Activated naive CD4-positive, alpha-beta T cell treated with anti-CD3 and anti-CD28 coated beads for 36 hours (primary cell): ENCODE measurements at regions not wholly inside any gene's neighbourhood (a gene's known extent, or its start where the extent isn't known, plus 50 kb on each side); places are given as distances from the start of the nearest gene placed in this dataset.

ENCODE experiments used
- CTCF ChIA-PET: fragments of 350-600 bp; sonication (Branson Sonifier 250); formaldehyde crosslinking; loops from one replicate; lab custom pipeline; 2021; ENCODE audit warnings: antibody characterized with exemption; lab: Charles Lee
- DNase-seq: peaks from one replicate; pipeline ENCODE4 v3.0.0-alpha.2; 2020
- H3K27ac Mint-ChIP-seq: one replicate; pipeline ENCODE4 v1.8.0; 2021; ENCODE audit warnings: mild to moderate bottlenecking, mixed read lengths
- H3K27me3 Mint-ChIP-seq: one replicate; pipeline ENCODE4 v1.8.0; 2021; ENCODE audit warnings: low read depth, mixed read lengths
- H3K36me3 Mint-ChIP-seq: one replicate; pipeline ENCODE4 v1.8.0; 2021; ENCODE audit warnings: low read depth, mixed read lengths
- H3K4me1 Mint-ChIP-seq: one replicate; pipeline ENCODE4 v1.8.0; 2021; ENCODE audit warnings: low read depth, mixed read lengths
- H3K4me3 Mint-ChIP-seq: one replicate; pipeline ENCODE4 v1.8.0; 2021; ENCODE audit warnings: mild to moderate bottlenecking, moderate library complexity, mixed read lengths
- H3K9me3 Mint-ChIP-seq: one replicate; pipeline ENCODE4 v1.8.0; 2021; ENCODE audit warnings: mixed read lengths
- intact Hi-C: fragments of 100-400 bp; cut with micrococcal nuclease; formaldehyde crosslinking; loops from one replicate; pipeline ENCODE4 v1.15.1; 2023

DNA sequence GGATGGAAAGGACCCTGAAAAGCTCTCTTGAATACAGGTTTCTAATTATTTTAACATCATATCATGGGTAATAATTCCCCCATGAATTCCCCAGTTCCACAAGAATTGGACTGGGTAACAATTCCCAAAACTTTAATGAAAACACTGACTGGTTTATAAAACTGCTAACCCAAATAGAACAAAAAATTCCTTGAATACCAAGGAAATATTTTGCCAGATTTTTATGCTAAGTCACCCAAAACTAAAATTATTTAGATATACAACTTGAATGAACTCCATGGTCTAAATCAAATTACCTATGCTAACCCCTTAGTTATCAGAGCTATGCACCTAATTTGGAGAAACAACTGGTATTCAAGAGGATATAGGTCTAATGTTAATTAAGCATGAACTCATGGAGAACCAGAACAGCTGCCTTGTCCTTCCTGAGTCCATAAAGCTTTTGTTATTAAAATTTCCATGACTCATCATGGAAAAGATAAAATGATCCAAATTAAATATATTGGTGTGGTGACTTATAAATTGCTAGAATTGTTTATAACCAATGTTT lies 164.9 kb upstream of the TUT7 start:
- no peaks in the 10 kb centered on the region for H3K4me1 Mint-ChIP-seq
- intact Hi-C loops = no loop called here
- no peak overlapping the region for H3K27ac Mint-ChIP-seq
- H3K9me3 Mint-ChIP-seq = no peaks in the 10 kb centered on the region
- peaks cover 3% of the 10 kb centered on the region for H3K27me3 Mint-ChIP-seq
- no peak for DNase-seq
- H3K36me3 Mint-ChIP-seq = no peaks in the 10 kb centered on the region
- CTCF ChIA-PET = no interaction called here
- H3K4me3 Mint-ChIP-seq = no peak overlapping the region

- no peak for DNase-seq
- intact Hi-C loops = no loop called here
- H3K27me3 Mint-ChIP-seq = peaks cover 3% of the 10 kb centered on the region
- no peak overlapping the region for H3K4me3 Mint-ChIP-seq
- no peak overlapping the region for H3K27ac Mint-ChIP-seq
- no peaks in the 10 kb centered on the region for H3K4me1 Mint-ChIP-seq
- H3K36me3 Mint-ChIP-seq = no peaks in the 10 kb centered on the region
- CTCF ChIA-PET = no interaction called here
- H3K9me3 Mint-ChIP-seq = no peaks in the 10 kb centered on the region
These were observed 163.3 kb upstream of the TUT7 start for GRCh38 chr9:86517475-86517874.

DNA sequence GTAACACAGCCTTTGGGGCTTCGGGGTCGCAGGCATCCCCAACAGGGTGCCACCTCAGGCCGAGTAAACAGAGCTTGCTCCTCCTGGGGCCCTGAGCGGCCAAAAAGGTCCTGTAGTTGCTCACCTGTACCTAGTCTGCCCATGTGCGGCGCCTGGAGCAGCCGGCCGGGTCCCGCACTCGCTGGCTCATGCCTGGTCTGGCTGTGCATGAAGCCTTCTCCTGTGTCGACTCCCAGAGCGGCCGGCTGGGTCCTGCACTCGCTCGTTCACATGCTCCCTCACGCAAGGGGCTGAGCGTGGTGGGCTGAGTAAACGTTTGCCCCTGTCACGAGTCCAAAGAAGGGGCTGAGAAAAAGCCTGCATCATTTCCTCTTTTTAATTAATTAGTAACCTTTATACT lies 162.4 kb upstream of the TUT7 start:
- no peak overlapping the region for H3K27ac Mint-ChIP-seq
- H3K27me3 Mint-ChIP-seq = peaks cover 3% of the 10 kb centered on the region
- CTCF ChIA-PET = no interaction called here
- intact Hi-C loops = no loop called here
- no peak overlapping the region for H3K4me3 Mint-ChIP-seq
- no peaks in the 10 kb centered on the region for H3K4me1 Mint-ChIP-seq
- H3K9me3 Mint-ChIP-seq = no peaks in the 10 kb centered on the region
- no peaks in the 10 kb centered on the region for H3K36me3 Mint-ChIP-seq
- no peak for DNase-seq

DNA sequence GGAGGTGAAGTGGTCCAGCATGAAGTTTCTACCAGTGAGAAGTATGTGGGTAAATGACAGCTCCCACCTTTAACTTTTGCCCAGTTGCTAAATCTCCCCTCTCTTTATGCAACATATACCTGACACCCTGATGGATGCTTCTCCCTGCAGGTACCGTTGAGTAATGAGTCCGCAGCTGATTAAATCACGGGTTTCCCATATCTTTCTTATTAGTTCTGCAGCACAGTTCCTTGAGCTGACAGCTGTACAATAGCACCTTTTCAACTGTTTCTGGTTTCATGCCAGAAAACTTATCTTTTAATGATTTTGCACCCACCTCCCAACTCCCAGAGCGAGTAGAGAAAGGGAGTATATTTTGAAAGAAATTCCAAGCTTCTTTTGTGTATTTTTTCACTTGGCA lies 161.0 kb upstream of the TUT7 start:
- CTCF ChIA-PET = no interaction called here
- no peaks in the 10 kb centered on the region for H3K36me3 Mint-ChIP-seq

GRCh38 chr9:86513429-86513828 lies 159.2 kb upstream of the TUT7 start:
- H3K27ac Mint-ChIP-seq = no peak overlapping the region
- CTCF ChIA-PET = no interaction called here
- H3K4me1 Mint-ChIP-seq = no peaks in the 10 kb centered on the region
- intact Hi-C loops = no loop called here
- DNase-seq = no peak
- H3K9me3 Mint-ChIP-seq = no peaks in the 10 kb centered on the region
- H3K4me3 Mint-ChIP-seq = no peak overlapping the region
- no peaks in the 10 kb centered on the region for H3K36me3 Mint-ChIP-seq
- H3K27me3 Mint-ChIP-seq = peaks cover 6% of the 10 kb centered on the region

More for the DNA sequence above, 161.0 kb upstream of the TUT7 start:
- Mint-ChIP-seq H3K9me3 (no peaks in the 10 kb centered on the region), H3K27me3 (peaks cover 3% of the 10 kb centered on the region), H3K4me3 (no peak overlapping the region), H3K4me1 (no peaks in the 10 kb centered on the region), H3K27ac (no peak overlapping the region)
- intact Hi-C loops = no loop called here
- no peak for DNase-seq

GRCh38 chr9:86512929-86513328 lies 158.7 kb upstream of the TUT7 start:
- intact Hi-C loops = no loop called here
- Mint-ChIP-seq H3K27me3 (peaks cover 7% of the 10 kb centered on the region), H3K27ac (no peak overlapping the region), H3K9me3 (no peaks in the 10 kb centered on the region), H3K4me1 (no peaks in the 10 kb centered on the region), H3K4me3 (no peak overlapping the region), H3K36me3 (no peaks in the 10 kb centered on the region)
- DNase-seq = no peak
- CTCF ChIA-PET = no interaction called here

GRCh38 chr9:86511614-86512360 lies 157.6 kb upstream of the TUT7 start:
- Mint-ChIP-seq H3K4me1 (no peaks in the 10 kb centered on the region), H3K4me3 (no peak overlapping the region), H3K27ac (no peak overlapping the region), H3K36me3 (no peaks in the 10 kb centered on the region), H3K27me3 (peaks cover 7% of the 10 kb centered on the region), H3K9me3 (no peaks in the 10 kb centered on the region)
- CTCF ChIA-PET = no interaction called here
- intact Hi-C loops = no loop called here
- no peak for DNase-seq

DNA sequence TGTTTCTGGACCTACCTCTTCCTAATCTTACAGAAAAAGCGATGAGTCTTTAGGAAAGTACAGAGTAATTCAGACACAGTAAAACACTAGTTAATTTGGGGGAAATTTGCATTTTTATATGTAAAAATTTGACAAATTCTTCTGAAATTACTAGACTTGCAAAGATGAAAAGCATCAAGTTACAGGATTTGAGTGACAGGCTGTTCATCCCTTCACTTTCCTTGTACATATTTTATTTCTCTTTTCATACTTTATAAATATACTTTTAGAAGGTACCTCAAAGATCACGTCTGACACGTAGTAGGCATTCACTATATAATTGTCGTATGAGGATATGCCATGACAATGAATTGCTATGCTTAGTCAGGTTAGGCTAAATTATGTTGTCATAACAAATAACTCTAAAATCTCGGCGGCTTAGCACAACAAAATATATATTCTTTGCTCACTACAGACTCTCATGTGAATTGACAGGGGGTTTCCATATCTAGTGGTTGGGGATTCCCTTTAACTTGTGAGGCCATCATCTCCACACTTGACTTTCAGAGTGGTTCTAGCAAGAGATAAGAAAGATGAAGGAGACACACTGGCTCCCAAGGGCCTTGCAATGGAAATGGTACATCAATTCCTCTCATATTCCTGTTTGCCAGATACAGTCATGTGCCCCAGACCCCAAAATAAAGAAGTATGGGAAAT lies 154.1 kb upstream of the TUT7 start:
- DNase-seq = no peak
- H3K4me3 Mint-ChIP-seq = no peak overlapping the region
- H3K4me1 Mint-ChIP-seq = no peaks in the 10 kb centered on the region
- H3K36me3 Mint-ChIP-seq = no peaks in the 10 kb centered on the region
- H3K27me3 Mint-ChIP-seq = peaks cover 7% of the 10 kb centered on the region
- CTCF ChIA-PET = no interaction called here
- intact Hi-C loops = no loop called here
- H3K9me3 Mint-ChIP-seq = no peaks in the 10 kb centered on the region
- no peak overlapping the region for H3K27ac Mint-ChIP-seq

DNA sequence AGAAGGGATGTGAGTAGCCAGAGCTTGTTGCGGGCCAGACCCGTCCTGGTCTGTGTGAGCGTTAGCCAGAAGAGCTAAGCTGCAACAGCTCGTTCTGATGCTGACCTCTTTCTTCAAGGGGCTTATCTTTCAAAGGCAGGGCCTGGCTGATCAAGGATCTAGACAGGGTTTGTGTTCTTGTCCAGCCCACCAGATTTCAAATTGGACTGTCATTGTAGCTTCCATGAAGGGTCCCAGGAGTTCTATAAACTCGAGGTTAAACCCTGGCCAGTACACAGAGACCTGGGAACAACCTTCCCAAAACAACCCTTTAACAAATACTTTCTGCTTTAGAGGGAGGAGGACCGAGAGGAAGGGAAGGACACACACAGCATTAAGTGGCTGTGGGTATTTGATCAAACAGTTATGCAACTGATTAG lies 153.0 kb upstream of the TUT7 start:
- Mint-ChIP-seq H3K36me3 (no peaks in the 10 kb centered on the region), H3K27me3 (peaks cover 10% of the 10 kb centered on the region), H3K9me3 (no peaks in the 10 kb centered on the region), H3K4me3 (no peak overlapping the region), H3K4me1 (no peaks in the 10 kb centered on the region), H3K27ac (no peak overlapping the region)
- intact Hi-C loops = no loop called here
- CTCF ChIA-PET = no interaction called here
- no peak for DNase-seq

- Mint-ChIP-seq H3K4me3 (no peak overlapping the region), H3K27me3 (peaks cover 20% of the 10 kb centered on the region), H3K27ac (no peak overlapping the region), H3K36me3 (no peaks in the 10 kb centered on the region), H3K9me3 (no peaks in the 10 kb centered on the region), H3K4me1 (no peaks in the 10 kb centered on the region)
- CTCF ChIA-PET = interaction anchor here (0.7 kb wide), 1 partner anchor 277 kb away, joined by 4 read pairs; no protein-coding TSS in a partner anchor
- intact Hi-C loops = no loop called here
- no peak for DNase-seq
These were observed 149.7 kb upstream of the TUT7 start for GRCh38 chr9:86503942-86504341.

DNA sequence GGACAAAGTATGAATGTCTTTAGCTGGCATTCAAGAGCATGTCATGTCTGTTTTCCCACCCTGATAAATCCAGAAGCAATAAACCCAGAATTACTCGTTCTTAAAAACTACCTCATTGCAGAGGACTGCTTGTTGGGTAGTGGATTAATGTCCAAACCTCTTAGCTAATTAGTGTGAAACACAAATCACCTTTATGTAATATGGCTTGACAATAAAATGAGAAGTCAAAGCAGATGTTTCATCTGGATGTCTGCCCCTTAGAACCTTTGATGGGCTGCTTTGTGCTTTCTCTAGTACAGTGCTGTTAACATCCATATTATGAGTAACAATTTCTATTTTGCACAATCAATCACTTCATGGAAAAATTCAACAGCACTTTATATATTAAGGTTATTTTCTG lies 149.1 kb upstream of the TUT7 start:
- CTCF ChIA-PET = interaction anchor here (0.7 kb wide), 1 partner anchor 276 kb away, joined by 4 read pairs; no protein-coding TSS in a partner anchor
- intact Hi-C loops = no loop called here
- Mint-ChIP-seq H3K4me3 (no peak overlapping the region), H3K27ac (no peak overlapping the region), H3K9me3 (no peaks in the 10 kb centered on the region), H3K4me1 (no peaks in the 10 kb centered on the region), H3K36me3 (no peaks in the 10 kb centered on the region), H3K27me3 (peaks cover 18% of the 10 kb centered on the region)
- no peak for DNase-seq

- H3K27me3 Mint-ChIP-seq = peaks cover 18% of the 10 kb centered on the region
- no peaks in the 10 kb centered on the region for H3K4me1 Mint-ChIP-seq
These were observed 146.6 kb upstream of the TUT7 start for GRCh38 chr9:86500667-86501435.

More at GRCh38 chr9:86500667-86501435, 146.6 kb upstream of the TUT7 start:
- intact Hi-C loops = no loop called here
- H3K36me3 Mint-ChIP-seq = no peaks in the 10 kb centered on the region
- CTCF ChIA-PET = no interaction called here
- no peak for DNase-seq
- no peaks in the 10 kb centered on the region for H3K9me3 Mint-ChIP-seq
- H3K27ac Mint-ChIP-seq = no peak overlapping the region
- H3K4me3 Mint-ChIP-seq = no peak overlapping the region
